Activated CD4-positive, alpha-beta memory T cell treated with anti-CD3 and anti-CD28 coated beads, Interleukin-2, amount 10 ng/mL, durations not matched to agents 7 days and 5 days (primary cell): ENCODE measurements at regions not wholly inside any gene's neighbourhood (a gene's known extent, or its start where the extent isn't known, plus 50 kb on each side); places are given as distances from the start of the nearest gene placed in this dataset.
"Not testable (repeated sequence)": the region's sequence is repeated elsewhere in the genome, so short reads cannot be mapped to it uniquely, and the experiment has no call there.

Experiments
- CTCF ChIA-PET: fragments of 350-600 bp; sonication (Branson Sonifier 250); formaldehyde crosslinking; loops from one replicate; lab custom pipeline; 2021; ENCODE audit warnings: antibody characterized with exemption, inconsistent platforms; lab: Charles Lee
- POLR2A ChIA-PET: fragments of 350-600 bp; sonication (Branson Sonifier 250); formaldehyde crosslinking; loops from one replicate; lab custom pipeline; 2021; ENCODE audit warnings: antibody characterized with exemption; lab: Charles Lee
- DNase-seq: peaks from one replicate; pipeline ENCODE4 v3.0.0-alpha.2; 2020
- H3K27ac Mint-ChIP-seq: one replicate; pipeline ENCODE4 v1.8.0; 2021; ENCODE audit warnings: mild to moderate bottlenecking, mixed read lengths
- H3K27me3 Mint-ChIP-seq: one replicate; pipeline ENCODE4 v1.8.0; 2021; ENCODE audit warnings: mixed read lengths
- H3K36me3 Mint-ChIP-seq: one replicate; pipeline ENCODE4 v1.8.0; 2021; ENCODE audit warnings: low read depth, mixed read lengths
- H3K4me1 Mint-ChIP-seq: one replicate; pipeline ENCODE4 v1.8.0; 2021; ENCODE audit warnings: mixed read lengths
- H3K4me3 Mint-ChIP-seq: one replicate; pipeline ENCODE4 v1.8.0; 2021; ENCODE audit warnings: mild to moderate bottlenecking, mixed read lengths
- H3K9me3 Mint-ChIP-seq: one replicate; pipeline ENCODE4 v1.8.0; 2021; ENCODE audit warnings: mixed read lengths

- POLR2A ChIA-PET: no interaction called here
Measured at GRCh38 chr10:84965468-84965867, 637.1 kb downstream of the CCSER2 start.

GRCh38 chr10:84966708-84967441 lies 638.5 kb downstream of the CCSER2 start:
- H3K27ac Mint-ChIP-seq: no peak overlapping the region
- DNase-seq: no peak
- ChIA-PET CTCF (no interaction called here), POLR2A (no interaction called here)
- H3K4me1 Mint-ChIP-seq: no peaks in the 10 kb centered on the region
- H3K9me3 Mint-ChIP-seq: no peaks in the 10 kb centered on the region
- no peaks in the 10 kb centered on the region for H3K36me3 Mint-ChIP-seq
- no peaks in the 10 kb centered on the region for H3K27me3 Mint-ChIP-seq
- no peak overlapping the region for H3K4me3 Mint-ChIP-seq

More at GRCh38 chr10:84965468-84965867, 637.1 kb downstream of the CCSER2 start:
- no peaks in the 10 kb centered on the region for H3K27me3 Mint-ChIP-seq
- H3K9me3 Mint-ChIP-seq: no peaks in the 10 kb centered on the region
- no peak overlapping the region for H3K27ac Mint-ChIP-seq
- no peaks in the 10 kb centered on the region for H3K4me1 Mint-ChIP-seq
- no peak overlapping the region for H3K4me3 Mint-ChIP-seq
- CTCF ChIA-PET: no interaction called here
- no peaks in the 10 kb centered on the region for H3K36me3 Mint-ChIP-seq
- no peak for DNase-seq

GRCh38 chr10:84969297-84969696 lies 640.9 kb downstream of the CCSER2 start:
- CTCF ChIA-PET, H3K4me1 Mint-ChIP-seq, H3K4me3 Mint-ChIP-seq, POLR2A ChIA-PET, H3K27ac Mint-ChIP-seq, H3K9me3 Mint-ChIP-seq, H3K27me3 Mint-ChIP-seq, DNase-seq, H3K36me3 Mint-ChIP-seq: not testable (repeated sequence)

GRCh38 chr10:84987039-84987438 lies 658.6 kb downstream of the CCSER2 start:
- CTCF ChIA-PET: no interaction called here

GRCh38 chr10:84988011-84988410 lies 659.6 kb downstream of the CCSER2 start:
- H3K9me3 Mint-ChIP-seq: no peaks in the 10 kb centered on the region
- ChIA-PET POLR2A (no interaction called here), CTCF (no interaction called here)
- no peak for DNase-seq
- no peak overlapping the region for H3K27ac Mint-ChIP-seq
- H3K4me3 Mint-ChIP-seq: no peak overlapping the region
- no peaks in the 10 kb centered on the region for H3K36me3 Mint-ChIP-seq
- no peaks in the 10 kb centered on the region for H3K4me1 Mint-ChIP-seq
- H3K27me3 Mint-ChIP-seq: no peaks in the 10 kb centered on the region

More at GRCh38 chr10:84987039-84987438, 658.6 kb downstream of the CCSER2 start:
- H3K36me3 Mint-ChIP-seq: no peaks in the 10 kb centered on the region
- POLR2A ChIA-PET: no interaction called here
- no peaks in the 10 kb centered on the region for H3K27me3 Mint-ChIP-seq
- no peak overlapping the region for H3K4me3 Mint-ChIP-seq
- no peaks in the 10 kb centered on the region for H3K9me3 Mint-ChIP-seq
- DNase-seq: no peak
- no peaks in the 10 kb centered on the region for H3K4me1 Mint-ChIP-seq
- no peak overlapping the region for H3K27ac Mint-ChIP-seq

- H3K36me3 Mint-ChIP-seq: no peaks in the 10 kb centered on the region
- DNase-seq: no peak
- H3K27me3 Mint-ChIP-seq: no peaks in the 10 kb centered on the region
- H3K9me3 Mint-ChIP-seq: no peaks in the 10 kb centered on the region
- H3K4me1 Mint-ChIP-seq: no peaks in the 10 kb centered on the region
- H3K27ac Mint-ChIP-seq: no peak overlapping the region
- no peak overlapping the region for H3K4me3 Mint-ChIP-seq
- CTCF ChIA-PET: no interaction called here
- POLR2A ChIA-PET: no interaction called here
Measured at GRCh38 chr10:84990713-84991112, 662.3 kb downstream of the CCSER2 start.

GRCh38 chr10:84991301-84991700 lies 662.9 kb downstream of the CCSER2 start:
- Mint-ChIP-seq H3K4me1 (no peaks in the 10 kb centered on the region), H3K36me3 (no peaks in the 10 kb centered on the region), H3K4me3 (no peak overlapping the region), H3K9me3 (no peaks in the 10 kb centered on the region), H3K27me3 (no peaks in the 10 kb centered on the region), H3K27ac (no peak overlapping the region)
- POLR2A ChIA-PET: no interaction called here
- CTCF ChIA-PET: no interaction called here
- DNase-seq: no peak

- no peak overlapping the region for H3K4me3 Mint-ChIP-seq
- no peaks in the 10 kb centered on the region for H3K9me3 Mint-ChIP-seq
- no peaks in the 10 kb centered on the region for H3K27me3 Mint-ChIP-seq
- no peak for DNase-seq
- H3K27ac Mint-ChIP-seq: no peak overlapping the region
- ChIA-PET POLR2A (no interaction called here), CTCF (no interaction called here)
- H3K36me3 Mint-ChIP-seq: no peaks in the 10 kb centered on the region
- no peaks in the 10 kb centered on the region for H3K4me1 Mint-ChIP-seq
Measured at GRCh38 chr10:84993251-84994035, 665.1 kb downstream of the CCSER2 start.

- Mint-ChIP-seq H3K4me3 (no peak overlapping the region), H3K4me1 (no peaks in the 10 kb centered on the region), H3K9me3 (no peaks in the 10 kb centered on the region), H3K36me3 (no peaks in the 10 kb centered on the region), H3K27ac (no peak overlapping the region), H3K27me3 (no peaks in the 10 kb centered on the region)
- CTCF ChIA-PET: no interaction called here
- POLR2A ChIA-PET: no interaction called here
- DNase-seq: no peak
Measured at GRCh38 chr10:84994722-84995121, 666.3 kb downstream of the CCSER2 start.

- DNase-seq: no peak
- POLR2A ChIA-PET: no interaction called here
Measured at GRCh38 chr10:84996580-84996979, 668.2 kb downstream of the CCSER2 start.

GRCh38 chr10:84997870-84998269 lies 669.5 kb downstream of the CCSER2 start:
- Mint-ChIP-seq H3K27ac (no peak overlapping the region), H3K9me3 (no peaks in the 10 kb centered on the region), H3K36me3 (no peaks in the 10 kb centered on the region), H3K4me1 (no peaks in the 10 kb centered on the region), H3K4me3 (no peak overlapping the region), H3K27me3 (no peaks in the 10 kb centered on the region)
- ChIA-PET CTCF (no interaction called here), POLR2A (no interaction called here)
- DNase-seq: no peak

More at GRCh38 chr10:84996580-84996979, 668.2 kb downstream of the CCSER2 start:
- no peak overlapping the region for H3K4me3 Mint-ChIP-seq
- CTCF ChIA-PET: no interaction called here
- H3K4me1 Mint-ChIP-seq: no peaks in the 10 kb centered on the region
- no peaks in the 10 kb centered on the region for H3K9me3 Mint-ChIP-seq
- H3K36me3 Mint-ChIP-seq: no peaks in the 10 kb centered on the region
- H3K27me3 Mint-ChIP-seq: no peaks in the 10 kb centered on the region
- no peak overlapping the region for H3K27ac Mint-ChIP-seq

- Mint-ChIP-seq H3K9me3 (no peaks in the 10 kb centered on the region), H3K4me3 (no peak overlapping the region), H3K27me3 (no peaks in the 10 kb centered on the region), H3K4me1 (no peaks in the 10 kb centered on the region), H3K36me3 (no peaks in the 10 kb centered on the region), H3K27ac (no peak overlapping the region)
- ChIA-PET POLR2A (no interaction called here), CTCF (no interaction called here)
- DNase-seq: no peak
Measured at GRCh38 chr10:84999929-85000328, 671.5 kb downstream of the CCSER2 start.

GRCh38 chr10:85003083-85003482 lies 674.7 kb downstream of the CCSER2 start:
- Mint-ChIP-seq H3K27ac (no peak overlapping the region), H3K27me3 (no peaks in the 10 kb centered on the region), H3K4me1 (no peaks in the 10 kb centered on the region), H3K4me3 (no peak overlapping the region), H3K36me3 (no peaks in the 10 kb centered on the region), H3K9me3 (no peaks in the 10 kb centered on the region)
- no peak for DNase-seq
- ChIA-PET CTCF (no interaction called here), POLR2A (no interaction called here)
